Left ventricle myocardium inferior (tissue), 1 donor: ENCODE measurements at regions not wholly inside any gene's neighbourhood (a gene's known extent, or its start where the extent isn't known, plus 50 kb on each side); places are given as distances from the start of the nearest gene placed in this dataset.

Source experiments
- DNase-seq: peaks from one replicate; pipeline ENCODE4 v3.0.0-alpha.2; 2020
- H3K27ac ChIP-seq: fragments of 200-600 bp; replicated peaks from 2 replicates; pipeline ENCODE4 v1.8.0; 2021
- H3K27me3 ChIP-seq: fragments of 200-600 bp; 2 replicates; pipeline ENCODE4 v1.8.0; 2021; ENCODE audit warnings: low read depth
- H3K36me3 ChIP-seq: fragments of 200-600 bp; 2 replicates; pipeline ENCODE4 v1.8.0; 2021
- H3K4me1 ChIP-seq: fragments of 200-600 bp; 2 replicates; pipeline ENCODE4 v1.8.0; 2021
- H3K4me3 ChIP-seq: fragments of 200-600 bp; 2 replicates; pipeline ENCODE4 v1.8.0; 2021; ENCODE audit warnings: mild to moderate bottlenecking, moderate library complexity
- H3K9me3 ChIP-seq: fragments of 200-600 bp; replicated peaks from 2 replicates; pipeline ENCODE4 v1.8.0; 2021
- intact Hi-C: fragments of 100-400 bp; cut with micrococcal nuclease; formaldehyde crosslinking; loops from one replicate; pipeline ENCODE4 v1.11.0; 2022
- TF ChIP-seq, protein P1 (sequence below): fragments of 200-600 bp; IDR thresholded peaks from 2 replicates; pipeline ENCODE4 v1.8.0; 2021; ENCODE audit warnings: antibody characterized with exemption, mild to moderate bottlenecking, borderline replicate concordance
- donor health status: DM: no; HTN: yes; CAD: no; lungs with severe emphysema.

GRCh38 chr17:74110467-74110866, 93.0 kb upstream of the RPL38 start:
- Histone ChIP-seq H3K4me1 (no peaks in the 10 kb centered on the region), H3K27me3 (peaks cover 87% of the 10 kb centered on the region), H3K9me3 (no peaks in the 10 kb centered on the region), H3K27ac (no peak overlapping the region), H3K4me3 (no peak overlapping the region), H3K36me3 (no peaks in the 10 kb centered on the region)
- intact Hi-C loops: no loop called here
- DNase-seq: no peak
- TF ChIP-seq, protein P1, sequence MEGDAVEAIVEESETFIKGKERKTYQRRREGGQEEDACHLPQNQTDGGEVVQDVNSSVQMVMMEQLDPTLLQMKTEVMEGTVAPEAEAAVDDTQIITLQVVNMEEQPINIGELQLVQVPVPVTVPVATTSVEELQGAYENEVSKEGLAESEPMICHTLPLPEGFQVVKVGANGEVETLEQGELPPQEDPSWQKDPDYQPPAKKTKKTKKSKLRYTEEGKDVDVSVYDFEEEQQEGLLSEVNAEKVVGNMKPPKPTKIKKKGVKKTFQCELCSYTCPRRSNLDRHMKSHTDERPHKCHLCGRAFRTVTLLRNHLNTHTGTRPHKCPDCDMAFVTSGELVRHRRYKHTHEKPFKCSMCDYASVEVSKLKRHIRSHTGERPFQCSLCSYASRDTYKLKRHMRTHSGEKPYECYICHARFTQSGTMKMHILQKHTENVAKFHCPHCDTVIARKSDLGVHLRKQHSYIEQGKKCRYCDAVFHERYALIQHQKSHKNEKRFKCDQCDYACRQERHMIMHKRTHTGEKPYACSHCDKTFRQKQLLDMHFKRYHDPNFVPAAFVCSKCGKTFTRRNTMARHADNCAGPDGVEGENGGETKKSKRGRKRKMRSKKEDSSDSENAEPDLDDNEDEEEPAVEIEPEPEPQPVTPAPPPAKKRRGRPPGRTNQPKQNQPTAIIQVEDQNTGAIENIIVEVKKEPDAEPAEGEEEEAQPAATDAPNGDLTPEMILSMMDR: no peak

GRCh38 chr17:74113326-74113725, 90.2 kb upstream of the RPL38 start:
- no peak for DNase-seq
- TF ChIP-seq, protein P1: no peak
- Histone ChIP-seq H3K4me3 (no peak overlapping the region), H3K9me3 (no peaks in the 10 kb centered on the region), H3K27ac (no peak overlapping the region), H3K36me3 (no peaks in the 10 kb centered on the region), H3K27me3 (peaks cover 86% of the 10 kb centered on the region), H3K4me1 (no peaks in the 10 kb centered on the region)
- intact Hi-C loops: no loop called here

DNA sequence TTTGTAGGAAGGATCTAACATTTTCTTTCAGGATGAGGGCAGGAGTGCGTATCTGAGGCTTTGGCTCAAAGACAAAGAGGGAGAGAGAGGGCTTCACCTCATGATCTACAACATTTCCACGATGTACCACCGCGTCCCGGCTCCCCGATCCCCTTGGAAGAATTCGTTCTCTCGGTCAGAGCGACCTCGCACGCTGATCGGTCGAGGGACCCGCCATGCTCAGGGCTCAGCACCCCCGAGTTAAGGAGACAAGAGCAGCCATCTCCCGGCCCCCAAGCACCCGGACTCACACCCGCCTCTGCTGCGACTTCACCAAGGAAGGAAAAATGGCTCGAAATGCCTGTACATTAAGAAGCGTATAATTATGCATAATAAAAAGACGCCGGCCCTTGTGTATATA, 89.5 kb upstream of the RPL38 start:
- no peak for DNase-seq
- intact Hi-C loops: no loop called here
- no peak overlapping the region for H3K27ac ChIP-seq
- no peaks in the 10 kb centered on the region for H3K4me1 ChIP-seq
- TF ChIP-seq, protein P1: no peak
- H3K4me3 ChIP-seq: no peak overlapping the region
- H3K36me3 ChIP-seq: no peaks in the 10 kb centered on the region
- peaks cover 86% of the 10 kb centered on the region for H3K27me3 ChIP-seq
- no peaks in the 10 kb centered on the region for H3K9me3 ChIP-seq

DNA sequence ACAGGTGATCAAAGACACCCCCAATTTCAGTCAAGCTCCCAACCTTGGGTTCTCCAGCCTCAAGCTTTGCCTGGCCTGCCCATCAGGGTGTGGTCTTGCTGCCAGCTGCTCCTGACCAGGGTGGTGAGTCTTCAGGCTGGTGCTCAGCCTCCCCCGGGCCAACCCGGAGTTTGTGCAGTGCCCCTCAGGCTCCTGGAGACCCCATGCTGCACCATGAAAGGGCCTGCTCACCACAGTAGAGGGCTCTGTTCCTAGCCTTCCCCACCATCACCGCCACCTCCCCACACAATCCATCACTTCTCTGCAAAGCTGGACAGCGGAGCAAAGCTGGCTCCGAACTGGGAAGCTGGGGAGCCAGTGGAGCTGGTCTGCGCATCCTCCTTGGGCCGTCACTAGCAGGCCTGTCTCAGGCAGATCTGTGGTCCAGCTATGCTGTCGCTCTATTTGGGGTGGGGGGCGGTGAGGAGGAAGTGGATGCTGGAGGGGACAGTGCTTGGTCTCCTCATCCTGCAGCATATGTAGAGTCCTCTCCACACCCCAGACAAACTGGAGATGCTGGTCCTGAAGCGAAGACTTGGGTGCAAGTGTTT, 88.5 kb upstream of the RPL38 start:
- intact Hi-C loops: no loop called here
- H3K27ac ChIP-seq: no peak overlapping the region
- no peak overlapping the region for H3K4me3 ChIP-seq
- no peaks in the 10 kb centered on the region for H3K4me1 ChIP-seq
- TF ChIP-seq, protein P1: no peak
- peaks cover 86% of the 10 kb centered on the region for H3K27me3 ChIP-seq
- no peaks in the 10 kb centered on the region for H3K36me3 ChIP-seq
- no peak for DNase-seq
- H3K9me3 ChIP-seq: no peaks in the 10 kb centered on the region

DNA sequence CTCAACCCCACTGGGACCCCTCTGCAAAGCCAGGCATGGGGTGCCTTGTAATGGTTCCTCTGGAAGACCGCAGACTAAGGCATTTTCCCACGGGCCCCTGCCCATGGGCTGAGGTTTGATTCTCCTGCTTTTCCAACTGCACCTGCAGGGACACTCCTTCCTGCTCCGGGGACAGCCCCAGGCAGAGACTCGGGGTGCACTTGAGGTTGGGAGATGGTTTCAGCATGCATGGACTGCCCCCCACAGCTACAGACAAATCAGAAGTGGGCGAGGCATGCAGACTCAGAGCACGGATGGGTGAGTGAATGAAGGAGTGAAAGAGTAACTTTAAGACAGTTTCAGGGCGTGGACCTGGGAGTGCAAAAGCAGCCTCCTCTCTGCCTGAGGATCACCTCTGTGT, 87.9 kb upstream of the RPL38 start:
- H3K9me3 ChIP-seq: no peaks in the 10 kb centered on the region
- no peak overlapping the region for H3K4me3 ChIP-seq
- peaks cover 86% of the 10 kb centered on the region for H3K27me3 ChIP-seq
- TF ChIP-seq, protein P1: no peak
- H3K27ac ChIP-seq: no peak overlapping the region
- H3K4me1 ChIP-seq: no peaks in the 10 kb centered on the region
- H3K36me3 ChIP-seq: no peaks in the 10 kb centered on the region
- intact Hi-C loops: no loop called here
- no peak for DNase-seq
